SK-N-SH treated with all-trans-retinoic acid at 6 μM for 48 hours (cell line): ENCODE measurements at regions not wholly inside any gene's neighbourhood (a gene's known extent, or its start where the extent isn't known, plus 50 kb on each side); places are given as distances from the start of the nearest gene placed in this dataset.

ENCODE experiments used
- ESRRG ChIP-seq: fragments of 250-450 bp; sonication (Bioruptor Pico); IDR thresholded peaks from 2 replicates; pipeline ENCODE4 v1.6.1; 2021; ENCODE audit warnings: mild to moderate bottlenecking
- ISL1 ChIP-seq: fragments of 250-450 bp; sonication (Bioruptor Pico); IDR thresholded peaks from 2 replicates; pipeline ENCODE4 v2.1.2; 2022; ENCODE audit warnings: mild to moderate bottlenecking, moderate library complexity
- OSR1 ChIP-seq: fragments of 250-450 bp; sonication (Bioruptor Pico); IDR thresholded peaks from 2 replicates; pipeline ENCODE4 v1.8.0; 2022; ENCODE audit warnings: moderate library complexity, mild to moderate bottlenecking, inconsistent platforms
- ZC3H10 ChIP-seq: fragments of 250-450 bp; sonication (Bioruptor Pico); IDR thresholded peaks from 2 replicates; pipeline ENCODE4 v1.5.1; 2021; ENCODE audit warnings: mild to moderate bottlenecking, moderate library complexity
- ZFP3 ChIP-seq: fragments of 250-450 bp; sonication (Bioruptor Pico); IDR thresholded peaks from 2 replicates; pipeline ENCODE4 v1.5.0; 2020; ENCODE audit warnings: mild to moderate bottlenecking, moderate library complexity
- ZNF70 ChIP-seq: fragments of 450-650 bp; formaldehyde crosslinking; IDR thresholded peaks from 2 replicates; pipeline ENCODE4 v1.5.0; 2020; ENCODE audit warnings: mild to moderate bottlenecking, moderate library complexity
- TF ChIP-seq, protein P1 (sequence below): fragments of 250-450 bp; sonication (Bioruptor Pico); IDR thresholded peaks from 2 replicates; pipeline ENCODE4 v1.8.0; 2020; ENCODE audit warnings: mild to moderate bottlenecking, moderate library complexity, borderline replicate concordance

DNA sequence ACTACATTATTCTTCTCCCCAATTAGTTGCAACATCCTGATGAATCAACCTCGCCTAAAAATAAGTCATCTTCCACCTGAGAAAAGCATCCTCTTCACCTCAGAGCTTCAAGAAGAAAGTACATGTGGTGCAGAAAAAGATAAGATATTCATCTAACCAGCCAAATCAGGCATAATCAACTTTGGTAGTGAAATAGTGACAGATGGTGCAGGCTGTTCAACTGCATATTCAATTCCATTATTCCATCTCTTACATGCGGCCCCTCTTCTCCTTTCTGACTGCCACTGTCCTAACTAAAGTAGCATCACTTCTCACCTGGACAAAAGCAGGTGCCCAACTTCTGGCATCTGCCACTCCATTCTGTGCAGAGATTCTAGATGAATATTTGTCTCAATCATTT lies 148.4 kb upstream of the STEAP1 start:
- TF ChIP-seq ZC3H10 (CRISPR knock-in tag) (no peak), ZFP3 (no peak), OSR1 (CRISPR knock-in tag) (no peak), ZNF70 (CRISPR knock-in tag) (no peak), ISL1 (CRISPR knock-in tag) (no peak), ESRRG (CRISPR knock-in tag) (no peak)
- TF ChIP-seq, protein P1, sequence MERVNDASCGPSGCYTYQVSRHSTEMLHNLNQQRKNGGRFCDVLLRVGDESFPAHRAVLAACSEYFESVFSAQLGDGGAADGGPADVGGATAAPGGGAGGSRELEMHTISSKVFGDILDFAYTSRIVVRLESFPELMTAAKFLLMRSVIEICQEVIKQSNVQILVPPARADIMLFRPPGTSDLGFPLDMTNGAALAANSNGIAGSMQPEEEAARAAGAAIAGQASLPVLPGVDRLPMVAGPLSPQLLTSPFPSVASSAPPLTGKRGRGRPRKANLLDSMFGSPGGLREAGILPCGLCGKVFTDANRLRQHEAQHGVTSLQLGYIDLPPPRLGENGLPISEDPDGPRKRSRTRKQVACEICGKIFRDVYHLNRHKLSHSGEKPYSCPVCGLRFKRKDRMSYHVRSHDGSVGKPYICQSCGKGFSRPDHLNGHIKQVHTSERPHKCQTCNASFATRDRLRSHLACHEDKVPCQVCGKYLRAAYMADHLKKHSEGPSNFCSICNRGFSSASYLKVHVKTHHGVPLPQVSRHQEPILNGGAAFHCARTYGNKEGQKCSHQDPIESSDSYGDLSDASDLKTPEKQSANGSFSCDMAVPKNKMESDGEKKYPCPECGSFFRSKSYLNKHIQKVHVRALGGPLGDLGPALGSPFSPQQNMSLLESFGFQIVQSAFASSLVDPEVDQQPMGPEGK (CRISPR knock-in tag): no peak
